H1 (cell line): ENCODE measurements at regions not wholly inside any gene's neighbourhood (a gene's known extent, or its start where the extent isn't known, plus 50 kb on each side); places are given as distances from the start of the nearest gene placed in this dataset.

Experiments used
- POLR2A ChIP-seq, 2 experiments: IDR thresholded peaks; 1 replicate in 1 of 2; 2 replicates in 1 of 2; pipeline ENCODE4 v1.6.1; 2011; ENCODE audit warnings: low read depth in 2 of 2, low read length in 2 of 2, mild to moderate bottlenecking in 2 of 2; ENCODE audit errors: control extremely low read depth in 1 of 2
- ZNF274 ChIP-seq: IDR thresholded peaks from 2 replicates; pipeline ENCODE4 v1.7.0; 2012; ENCODE audit warnings: low read length, borderline replicate concordance; ENCODE audit errors: extremely low read depth

GRCh38 chr12:19926266-19926665, 442.1 kb upstream of the PDE3A start:
- TF ChIP-seq ZNF274 (no peak), POLR2A (IDR thresholded peaks at IDR 0.05; ENCODE audit: control extremely low read depth in 1 of 2, low read depth in 2 of 2, low read length in 2 of 2) (no peak)
